ENCODE measurements at regions not wholly inside any gene's neighbourhood (a gene's known extent, or its start where the extent isn't known, plus 50 kb on each side); places are given as distances from the start of the nearest gene placed in this dataset.

GRCh38 chr13:104869501-104869900, 1666.0 kb downstream of the EFNB2 start:
- Histone ChIP-seq H3K27ac (no peak overlapping the region), H3K4me3 (no peak overlapping the region)

DNA sequence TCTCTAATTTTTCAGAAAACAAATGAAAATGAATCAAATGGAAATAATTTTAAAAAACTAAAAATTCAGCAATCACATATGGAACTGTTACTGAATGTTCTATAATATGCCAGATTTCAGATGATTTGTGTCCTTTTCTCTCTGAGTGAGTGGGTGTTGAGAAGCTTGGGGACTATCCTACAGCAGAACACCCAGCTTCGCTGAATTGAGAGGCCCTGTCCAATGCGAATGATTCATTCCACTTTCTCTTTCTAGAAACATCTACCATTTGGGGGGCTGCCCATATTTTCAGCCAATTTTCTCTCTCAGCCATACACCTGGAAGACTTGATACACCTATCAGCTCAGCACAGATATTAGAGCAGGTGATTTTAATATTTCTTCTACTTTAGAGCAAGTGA, 1666.7 kb downstream of the EFNB2 start:
- H3K4me3 ChIP-seq, result no peak overlapping the region
- H3K27ac ChIP-seq, result no peak overlapping the region

DNA sequence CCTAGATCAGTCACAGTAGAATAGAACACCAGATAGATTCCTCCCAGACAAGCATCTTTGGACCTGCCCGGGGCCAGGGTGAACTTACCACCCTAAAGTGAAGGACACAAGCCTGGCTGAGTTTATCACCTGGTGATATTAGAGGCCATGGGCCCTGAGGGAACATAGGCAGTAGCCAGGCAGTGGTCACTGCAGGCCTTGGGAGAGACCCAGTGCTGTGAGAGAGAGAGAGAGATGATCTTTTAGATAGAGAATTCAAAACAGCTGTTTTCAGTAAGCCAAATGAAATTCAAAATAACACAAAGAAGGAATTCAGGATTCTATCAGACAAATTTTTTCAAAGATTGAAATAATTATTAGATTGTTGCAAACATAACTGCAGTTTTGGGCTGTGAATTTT, 1679.9 kb downstream of the EFNB2 start:
- no peak overlapping the region for H3K4me3 ChIP-seq
- no peak overlapping the region for H3K27ac ChIP-seq

DNA sequence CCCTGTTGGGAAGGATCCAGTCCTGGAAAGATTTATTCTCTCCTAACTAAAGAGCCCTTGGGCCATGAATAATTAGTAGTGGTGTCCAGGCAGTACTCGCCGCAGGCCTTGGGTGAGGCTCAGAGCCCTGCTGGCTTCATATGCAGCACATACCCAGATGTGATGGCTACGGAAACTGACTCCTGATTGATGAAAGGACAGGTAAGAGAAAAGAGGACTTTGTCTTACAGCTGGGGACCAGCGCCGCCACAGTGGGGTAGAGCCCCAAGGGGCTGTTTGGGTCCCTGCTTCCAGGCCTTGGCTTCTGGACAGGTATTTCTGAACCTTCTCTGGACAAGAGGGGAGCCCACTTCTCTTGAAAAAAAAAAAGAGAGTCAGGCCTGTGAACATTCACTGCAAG, 1680.8 kb downstream of the EFNB2 start:
- Histone ChIP-seq H3K27ac (no peak overlapping the region), H3K4me3 (no peak overlapping the region)

GRCh38 chr13:104854007-104854406, 1681.5 kb downstream of the EFNB2 start:
- Histone ChIP-seq H3K4me3 (no peak overlapping the region), H3K27ac (no peak overlapping the region)

- Histone ChIP-seq H3K4me3 (no peak overlapping the region), H3K27ac (no peak overlapping the region)
These were observed 1687.5 kb downstream of the EFNB2 start for GRCh38 chr13:104847922-104848321.

DNA sequence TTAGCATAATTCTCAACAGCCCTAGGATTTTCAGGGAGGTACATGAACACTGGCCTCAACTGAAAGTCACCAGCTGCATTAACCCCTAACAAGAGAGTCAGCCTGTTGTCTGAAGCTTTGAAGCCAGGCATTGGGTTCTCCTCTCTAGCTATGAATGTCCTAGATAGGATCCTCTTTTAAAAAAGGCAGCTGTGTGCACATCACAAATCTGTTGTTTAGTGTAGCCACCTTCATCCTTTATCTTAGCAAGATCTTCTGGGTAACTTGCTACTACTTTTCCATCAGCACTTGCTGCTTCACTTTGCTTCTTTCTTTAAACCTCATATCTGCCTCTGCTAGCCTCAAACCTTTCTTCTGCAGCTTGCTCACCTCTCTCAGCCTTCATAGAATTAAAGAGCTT, 1692.1 kb downstream of the EFNB2 start:
- no peak overlapping the region for H3K27ac ChIP-seq
- no peak overlapping the region for H3K4me3 ChIP-seq

DNA sequence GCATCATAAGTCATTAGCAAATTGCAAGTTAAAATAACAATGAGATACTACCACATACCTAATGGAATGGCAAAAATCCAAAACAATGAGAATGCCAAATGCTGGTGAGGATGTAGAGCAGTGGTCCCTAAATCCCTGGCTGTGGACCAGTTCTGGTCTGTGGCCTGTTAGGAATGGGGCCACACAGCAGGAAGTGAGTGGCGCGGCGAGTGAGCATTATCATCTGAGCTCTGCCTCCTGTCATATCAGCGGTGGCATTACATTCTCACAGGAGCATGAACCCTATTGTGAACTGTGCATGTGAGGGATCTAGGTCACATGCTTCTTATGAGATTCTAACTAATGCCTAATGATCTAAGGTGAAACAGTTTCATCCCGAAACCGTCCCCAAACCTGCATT, 1694.4 kb downstream of the EFNB2 start:
- Histone ChIP-seq H3K4me3 (no peak overlapping the region), H3K27ac (no peak overlapping the region)

DNA sequence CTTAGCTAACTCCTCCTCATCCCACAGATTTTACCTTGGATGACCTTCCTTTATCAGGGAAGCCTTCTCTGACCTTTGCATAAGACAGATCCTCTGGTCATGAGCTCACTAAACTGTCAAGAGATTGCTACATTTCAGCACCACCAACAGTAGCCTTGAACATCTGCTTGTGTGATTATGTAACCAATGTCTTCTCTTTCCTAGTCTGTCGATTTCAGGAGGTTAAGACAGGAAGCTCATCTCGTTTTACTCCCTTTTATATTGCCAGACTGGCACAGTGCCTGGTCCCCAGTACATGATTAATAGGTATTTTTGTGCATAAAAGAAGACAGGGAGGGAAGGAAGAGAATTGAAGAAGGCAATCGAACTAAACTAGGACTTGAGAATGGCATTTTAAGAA, 1697.7 kb downstream of the EFNB2 start:
- H3K4me3 ChIP-seq, result no peak overlapping the region
- no peak overlapping the region for H3K27ac ChIP-seq

DNA sequence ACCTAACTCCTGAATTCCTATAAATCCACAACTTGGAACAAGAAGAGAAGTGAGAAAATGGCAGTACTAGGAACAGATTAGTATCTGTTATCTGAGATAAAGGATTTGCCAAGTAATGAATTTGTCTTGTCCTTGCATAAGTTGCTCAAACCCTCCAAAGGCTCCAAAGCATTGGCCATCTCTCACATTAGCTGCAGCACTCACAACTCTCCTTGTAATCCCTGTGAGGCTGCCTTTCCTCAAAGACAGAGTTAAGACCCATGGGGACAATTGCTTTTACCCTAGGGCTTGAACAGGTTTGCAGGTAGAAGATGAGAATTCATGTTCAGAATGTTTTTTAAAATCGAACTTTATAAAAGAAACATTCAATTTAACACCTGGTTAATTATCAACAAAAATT, 1702.2 kb downstream of the EFNB2 start:
- Histone ChIP-seq H3K4me3 (no peak overlapping the region), H3K27ac (no peak overlapping the region)

GRCh38 chr13:104832231-104832630, 1703.2 kb downstream of the EFNB2 start:
- H3K4me3 ChIP-seq, result no peak overlapping the region

DNA sequence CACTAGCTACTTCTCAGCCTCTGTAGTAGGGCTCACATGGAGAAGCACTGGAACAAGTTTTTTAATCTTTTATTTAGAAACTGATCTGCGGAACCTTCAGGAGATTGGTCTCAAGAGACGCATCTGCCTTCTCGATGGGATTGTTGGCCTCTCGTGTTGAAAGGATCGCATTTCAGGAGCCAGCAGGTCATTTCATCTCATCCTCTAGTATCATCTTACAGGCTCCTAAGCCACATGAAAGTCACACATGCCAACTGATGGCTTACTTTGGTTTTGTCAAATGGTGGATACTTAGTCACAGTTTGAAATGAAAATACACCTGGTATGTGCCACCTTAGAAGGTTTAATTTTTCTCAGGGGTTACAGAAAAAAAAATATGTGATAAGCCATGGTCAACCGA, 1703.6 kb downstream of the EFNB2 start:
- Histone ChIP-seq H3K27ac (no peak overlapping the region), H3K4me3 (no peak overlapping the region)

More at GRCh38 chr13:104832231-104832630, 1703.2 kb downstream of the EFNB2 start:
- H3K27ac ChIP-seq, result no peak overlapping the region

GRCh38 chr13:104823709-104824108, 1711.8 kb downstream of the EFNB2 start:
- H3K4me3 ChIP-seq, result no peak overlapping the region
- no peak overlapping the region for H3K27ac ChIP-seq

DNA sequence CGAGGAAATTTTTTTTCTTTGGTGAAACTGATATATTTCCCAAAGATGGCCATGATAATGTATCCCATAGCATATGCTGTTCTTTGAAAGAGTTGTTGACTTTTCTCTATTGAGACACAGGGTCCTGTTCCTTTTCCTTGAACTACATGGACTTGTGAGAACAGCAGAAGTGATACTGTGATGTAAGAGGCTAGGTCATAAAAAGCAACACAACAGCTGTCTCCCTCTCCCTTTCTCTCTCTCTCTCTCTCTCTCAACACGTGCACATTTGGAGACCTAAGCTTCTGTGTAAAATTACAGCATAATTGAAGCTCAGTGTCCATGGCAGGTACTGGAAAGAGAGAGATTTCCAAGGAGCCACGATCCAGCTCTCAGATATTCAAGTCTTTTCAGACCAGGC, 1712.4 kb downstream of the EFNB2 start:
- no peak overlapping the region for H3K27ac ChIP-seq

GRCh38 chr13:104817271-104817670, 1718.2 kb downstream of the EFNB2 start:
- Histone ChIP-seq H3K27ac (no peak overlapping the region), H3K4me3 (no peak overlapping the region)

More for the DNA sequence above, 1712.4 kb downstream of the EFNB2 start:
- no peak overlapping the region for H3K4me3 ChIP-seq

GRCh38 chr13:104816726-104817125, 1718.7 kb downstream of the EFNB2 start:
- H3K27ac ChIP-seq, result no peak overlapping the region
- H3K4me3 ChIP-seq, result no peak overlapping the region

- Histone ChIP-seq H3K27ac (no peak overlapping the region), H3K4me3 (no peak overlapping the region)
These were observed 1725.2 kb downstream of the EFNB2 start for GRCh38 chr13:104810242-104810641.

DNA sequence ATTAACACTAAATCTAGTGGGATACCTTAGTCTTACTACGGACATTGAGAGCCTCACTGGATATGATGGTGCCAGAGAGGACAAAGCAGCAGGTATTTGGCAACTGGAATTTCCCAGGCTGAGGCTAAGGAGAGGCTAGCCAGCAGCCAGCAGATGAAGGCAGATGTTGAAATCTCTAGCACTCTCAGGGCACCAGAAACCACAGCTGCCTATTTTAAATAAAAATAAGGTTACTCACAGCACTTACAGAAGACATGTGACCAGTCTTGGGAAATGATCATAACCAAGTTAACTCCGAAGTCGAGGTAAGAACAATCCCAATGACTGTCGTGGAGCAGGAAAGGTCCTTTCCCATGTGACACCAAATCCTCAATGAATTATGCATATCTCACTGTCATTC, 1726.0 kb downstream of the EFNB2 start:
- Histone ChIP-seq H3K27ac (no peak overlapping the region), H3K4me3 (no peak overlapping the region)

GRCh38 chr13:104805346-104805745, 1730.1 kb downstream of the EFNB2 start:
- Histone ChIP-seq H3K4me3 (no peak overlapping the region), H3K27ac (no peak overlapping the region)

- H3K4me3 ChIP-seq, result no peak overlapping the region
- no peak overlapping the region for H3K27ac ChIP-seq
These were observed 1732.9 kb upstream of the SLC10A2 start for GRCh38 chr13:104799152-104799551.

DNA sequence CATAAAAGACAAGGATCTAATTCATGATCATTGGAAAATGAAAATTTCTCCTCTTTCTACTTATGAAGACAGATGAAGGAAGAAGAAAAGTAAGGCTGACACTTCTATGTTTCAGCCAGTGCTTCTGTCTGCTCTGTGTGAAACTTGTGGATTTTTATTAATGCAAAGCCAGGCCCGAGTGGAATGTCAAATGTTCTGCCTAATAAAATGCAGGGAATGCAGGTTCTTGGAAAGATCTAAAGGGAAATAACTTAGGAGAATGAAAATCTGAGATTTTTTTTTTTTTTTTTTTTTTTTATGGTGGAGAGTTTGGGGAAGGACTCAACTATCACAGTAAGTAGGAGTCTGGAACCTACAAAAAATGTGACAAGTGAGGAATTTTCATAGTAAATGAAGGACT, 1732.3 kb upstream of the SLC10A2 start:
- H3K4me3 ChIP-seq, result no peak overlapping the region
- no peak overlapping the region for H3K27ac ChIP-seq

DNA sequence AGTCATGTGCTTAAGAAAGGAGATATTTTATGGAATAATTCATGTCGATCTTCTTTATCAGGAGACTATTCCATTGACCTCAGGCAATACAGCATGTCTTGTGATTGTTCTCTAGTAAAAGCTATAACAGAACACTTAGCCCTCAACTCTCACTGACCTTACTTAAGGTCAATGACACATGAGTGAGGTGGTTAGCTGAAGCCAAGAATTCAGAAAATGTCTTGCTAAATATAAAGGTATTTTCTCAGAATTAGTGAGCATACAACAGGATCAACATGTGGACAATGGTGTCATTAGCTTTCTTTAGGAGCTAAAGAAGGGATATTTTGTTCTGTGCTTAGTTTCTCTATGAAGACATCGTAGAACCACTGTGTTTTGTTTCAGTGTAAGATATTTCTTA, 1730.4 kb upstream of the SLC10A2 start:
- H3K4me3 ChIP-seq, result no peak overlapping the region
- H3K27ac ChIP-seq, result no peak overlapping the region

DNA sequence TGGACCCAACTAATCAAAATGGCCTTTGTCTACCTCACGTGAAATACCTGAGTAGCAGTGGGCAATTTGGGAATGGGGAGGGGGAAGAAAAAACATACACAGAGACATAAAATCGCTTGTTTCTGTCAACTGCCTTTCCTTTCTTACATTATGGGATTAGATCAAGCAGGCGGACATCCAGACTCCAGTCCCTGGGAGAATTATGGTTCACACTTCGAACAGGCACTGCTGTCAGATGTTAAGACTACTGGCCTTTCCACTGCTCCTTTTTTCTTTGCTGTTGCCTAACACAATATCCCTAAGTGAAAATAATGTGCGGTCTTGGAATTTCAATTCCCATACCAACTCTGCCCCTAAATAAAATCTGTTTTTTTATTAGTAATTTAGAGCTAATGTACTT, 1719.7 kb upstream of the SLC10A2 start:
- Histone ChIP-seq H3K4me3 (no peak overlapping the region), H3K27ac (no peak overlapping the region)
